Endothelial cell of umbilical vein (primary cell): ENCODE measurements at regions not wholly inside any gene's neighbourhood (a gene's known extent, or its start where the extent isn't known, plus 50 kb on each side); places are given as distances from the start of the nearest gene placed in this dataset.

Source experiments
- BruUV-seq: library from RNA; stranded (reverse); fragments of 400-500 nt; replicated peaks from 2 replicates; lab custom pipeline; 2021; lab: Mats Ljungman, UMichigan
- CTCF ChIA-PET: fragments of 300-600, 350-600 bp; sonication (Branson Sonifier 250); formaldehyde crosslinking; loops from one replicate; lab custom pipeline; 2021; ENCODE audit warnings: antibody characterized with exemption, inconsistent platforms; lab: Charles Lee
- POLR2A ChIA-PET: fragments of 300-600, 350-600 bp; sonication (Branson Sonifier 250); formaldehyde crosslinking; loops from one replicate; lab custom pipeline; 2021; ENCODE audit warnings: antibody characterized with exemption, inconsistent platforms; lab: Charles Lee
- DNase-seq: peaks from one replicate; pipeline ENCODE4 v3.0.0-alpha.2; 2011; ENCODE audit warnings: low read depth, low spot score
- FAIRE-seq: peaks from 2 replicates; lab custom pipeline; 2011; peaks lifted over from hg19 to GRCh38; lab: Jason Lieb, UNC
- H2AFZ ChIP-seq: 2 replicates; pipeline ENCODE4 v1.6.0; 2012; ENCODE audit warnings: low read depth, low read length, control low read depth, inconsistent platforms
- H3K27ac ChIP-seq: 2 replicates; pipeline ENCODE4 v1.5.1; 2011; ENCODE audit warnings: low read depth, mild to moderate bottlenecking, control low read depth, low read length, moderate library complexity; ENCODE audit not compliant: insufficient read depth
- H3K27me3 ChIP-seq, 2 experiments: 2 replicates each; pipeline versions ENCODE4 v1.6.0 to v1.6.1; 2011; ENCODE audit warnings: low read length in 2 of 2, mixed read lengths in 1 of 2; ENCODE audit not compliant: control insufficient read depth in 2 of 2, insufficient read depth in 2 of 2
- H3K36me3 ChIP-seq, 2 experiments: 2 replicates in 1 of 2; 3 replicates in 1 of 2; pipeline ENCODE4 v1.5.1; 2011; ENCODE audit warnings: low read length in 2 of 2, mild to moderate bottlenecking in 1 of 2, moderate library complexity in 1 of 2; ENCODE audit not compliant: control insufficient read depth in 2 of 2, insufficient read depth in 2 of 2; ENCODE audit errors: extremely low read depth in 1 of 2
- H3K4me1 ChIP-seq: 3 replicates; pipeline ENCODE4 v1.5.1; 2011; ENCODE audit warnings: mild to moderate bottlenecking, low read length; ENCODE audit not compliant: control insufficient read depth, insufficient read depth; ENCODE audit errors: extremely low read depth
- H3K4me2 ChIP-seq: 2 replicates; pipeline ENCODE4 v1.6.1; 2011; ENCODE audit warnings: low read length, control low read depth, mixed read lengths; ENCODE audit not compliant: insufficient read depth
- H3K4me3 ChIP-seq, 3 experiments: fragments of 200-600 bp in 1 of 3; sonication (generic), shearing (Covaris generic) in 1 of 3; replicated peaks in 1 of 3; 2 replicates each; pipeline ENCODE4 v1.5.1; 2011 to 2016; ENCODE audit warnings: control low read depth in 3 of 3, low read length in 3 of 3, mild to moderate bottlenecking in 2 of 3, inconsistent platforms in 1 of 3, low read depth in 1 of 3, moderate library complexity in 1 of 3; ENCODE audit not compliant: insufficient read depth in 1 of 3
- H3K79me2 ChIP-seq: 2 replicates; pipeline ENCODE4 v1.6.0; 2012; ENCODE audit warnings: low read length, inconsistent platforms; ENCODE audit not compliant: control insufficient read depth, insufficient read depth
- H3K9ac ChIP-seq: replicated peaks from 2 replicates; pipeline ENCODE3; 2011; ENCODE audit warnings: low read length, control low read depth; ENCODE audit not compliant: insufficient read depth; ENCODE audit errors: extremely low read depth
- H3K9me1 ChIP-seq: replicated peaks from 3 replicates; pipeline ENCODE4 v1.6.0; 2011; ENCODE audit warnings: mild to moderate bottlenecking, low read length; ENCODE audit not compliant: control insufficient read depth, insufficient read depth; ENCODE audit errors: extremely low read depth
- H3K9me3 ChIP-seq: replicated peaks from 2 replicates; pipeline ENCODE4 v1.5.1; 2012; ENCODE audit warnings: low read length, inconsistent platforms; ENCODE audit not compliant: control insufficient read depth, insufficient read depth
- H4K20me1 ChIP-seq: replicated peaks from 2 replicates; pipeline ENCODE3; 2011; ENCODE audit warnings: mild to moderate bottlenecking, low read length; ENCODE audit not compliant: control insufficient read depth, insufficient read depth; ENCODE audit errors: extremely low read depth
- CTCF ChIP-seq, 2 donors: IDR thresholded peaks; 1 replicate in 1 of 2; 2 replicates in 1 of 2; pipeline ENCODE4 v1.5.1; 2011; ENCODE audit warnings: low read length in 2 of 2, mild to moderate bottlenecking in 2 of 2, moderate library complexity in 2 of 2, control low read depth in 1 of 2, inconsistent platforms in 1 of 2, low read depth in 1 of 2; ENCODE audit not compliant: insufficient read depth in 1 of 2; ENCODE audit errors: extremely low read depth in 1 of 2
- EZH2 ChIP-seq: IDR thresholded peaks from 2 replicates; pipeline ENCODE4 v1.6.1; 2012; ENCODE audit warnings: borderline replicate concordance, low read depth, mild to moderate bottlenecking, moderate library complexity, low read length, inconsistent platforms; ENCODE audit not compliant: severe bottlenecking
- FOS ChIP-seq: IDR thresholded peaks from 2 replicates; pipeline ENCODE4 v1.6.1; 2011; ENCODE audit warnings: mild to moderate bottlenecking, low read length, moderate library complexity, borderline replicate concordance; ENCODE audit not compliant: insufficient read depth
- GATA2 ChIP-seq: IDR thresholded peaks from 2 replicates; pipeline ENCODE4 v1.7.0; 2011; ENCODE audit warnings: low read depth, mild to moderate bottlenecking, moderate library complexity, mixed read lengths, low read length; ENCODE audit not compliant: insufficient read length, insufficient read depth
- JUN ChIP-seq: IDR thresholded peaks from 2 replicates; pipeline ENCODE4 v1.6.1; 2011; ENCODE audit warnings: borderline replicate concordance, low read depth; ENCODE audit not compliant: insufficient read length, insufficient read depth
- MYC ChIP-seq: IDR thresholded peaks from one replicate; pipeline ENCODE4 v1.6.1; 2011; ENCODE audit warnings: mild to moderate bottlenecking, low read depth, low read length
- POLR2A ChIP-seq: IDR thresholded peaks from 2 replicates; pipeline ENCODE4 v1.6.1; 2012; ENCODE audit warnings: low read depth, mild to moderate bottlenecking, control low read depth, low read length
- POLR2AphosphoS5 ChIP-seq: IDR thresholded peaks from 2 replicates; pipeline ENCODE4 v1.6.1; 2012; ENCODE audit warnings: low read depth, mild to moderate bottlenecking, control low read depth, low read length, moderate library complexity; ENCODE audit not compliant: insufficient read depth
- dilution Hi-C: fragments of 300-500 bp; cut with MboI; formaldehyde crosslinking; loops from one replicate; pipeline ENCODE4 v1.15.0; 2019; ENCODE audit warnings: low sequenced_read_pairs; ENCODE audit not compliant: extremely low pct_ligation_motif_present
- intact Hi-C: fragments of 100-400 bp; cut with micrococcal nuclease; formaldehyde crosslinking; loops from one replicate; pipeline ENCODE4 v1.10.0; 2022
- TF ChIP-seq, protein P1 (sequence below): IDR thresholded peaks from 2 replicates; pipeline ENCODE4 v1.6.1; 2011; ENCODE audit not compliant: insufficient read depth, insufficient read length

DNA sequence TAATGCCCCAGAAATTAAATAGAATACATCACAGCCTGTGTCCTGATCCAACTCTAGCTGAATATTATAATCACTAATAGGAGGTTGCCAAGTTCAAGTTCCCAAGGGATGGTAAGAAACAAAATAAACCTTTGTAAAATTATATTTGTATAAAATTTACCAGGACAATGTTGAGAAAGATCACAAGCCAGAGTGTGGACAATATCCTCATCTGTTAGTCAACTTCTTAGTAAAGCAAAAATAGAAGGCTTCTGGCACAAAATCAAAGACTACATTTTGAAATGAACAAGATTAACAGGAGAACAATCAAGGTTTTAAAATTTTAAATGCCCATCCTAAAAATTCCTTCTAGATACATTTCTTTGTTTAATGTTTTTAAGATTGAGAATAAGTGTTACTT is 290.4 kb upstream of the HSF2 start:
- no peak overlapping the region for H3K27ac ChIP-seq
- H3K79me2 ChIP-seq, result no peaks in the 10 kb centered on the region
- H3K4me1 ChIP-seq, result no peaks in the 10 kb centered on the region
- H3K4me3 ChIP-seq, result no peak overlapping the region
- H2AFZ ChIP-seq, result no peak overlapping the region
- dilution Hi-C loops (no loop called here), intact Hi-C loops (no loop called here)
- H3K36me3 ChIP-seq, result no peaks in the 10 kb centered on the region
- no peaks in the 10 kb centered on the region for H3K9me1 ChIP-seq
- H3K9ac ChIP-seq, result no peak overlapping the region
- FAIRE-seq (no peak), DNase-seq (no peak)
- POLR2A ChIA-PET, result no interaction called here
- BruUV-seq, result no TSS peak
- TF ChIP-seq, protein P1, sequence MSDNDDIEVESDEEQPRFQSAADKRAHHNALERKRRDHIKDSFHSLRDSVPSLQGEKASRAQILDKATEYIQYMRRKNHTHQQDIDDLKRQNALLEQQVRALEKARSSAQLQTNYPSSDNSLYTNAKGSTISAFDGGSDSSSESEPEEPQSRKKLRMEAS, result no peak
- TF ChIP-seq FOS (no peak), GATA2 (no peak), EZH2 (no peak), JUN (no peak), POLR2A (no peak), POLR2AphosphoS5 (no peak), MYC (no peak), CTCF (IDR thresholded peaks at IDR 0.05; ENCODE audit: extremely low read depth in 1 of 2, insufficient read depth in 1 of 2, low read depth in 1 of 2, low read length in 2 of 2) (no peak)
- CTCF ChIA-PET, result no interaction called here
- H3K27me3 ChIP-seq, result no peaks in the 10 kb centered on the region
- no peaks in the 10 kb centered on the region for H3K9me3 ChIP-seq
- no peaks in the 10 kb centered on the region for H4K20me1 ChIP-seq
- H3K4me2 ChIP-seq, result no peak overlapping the region
